ENCODE measurements at regions not wholly inside any gene's neighbourhood (a gene's known extent, or its start where the extent isn't known, plus 50 kb on each side); places are given as distances from the start of the nearest gene placed in this dataset.

DNA sequence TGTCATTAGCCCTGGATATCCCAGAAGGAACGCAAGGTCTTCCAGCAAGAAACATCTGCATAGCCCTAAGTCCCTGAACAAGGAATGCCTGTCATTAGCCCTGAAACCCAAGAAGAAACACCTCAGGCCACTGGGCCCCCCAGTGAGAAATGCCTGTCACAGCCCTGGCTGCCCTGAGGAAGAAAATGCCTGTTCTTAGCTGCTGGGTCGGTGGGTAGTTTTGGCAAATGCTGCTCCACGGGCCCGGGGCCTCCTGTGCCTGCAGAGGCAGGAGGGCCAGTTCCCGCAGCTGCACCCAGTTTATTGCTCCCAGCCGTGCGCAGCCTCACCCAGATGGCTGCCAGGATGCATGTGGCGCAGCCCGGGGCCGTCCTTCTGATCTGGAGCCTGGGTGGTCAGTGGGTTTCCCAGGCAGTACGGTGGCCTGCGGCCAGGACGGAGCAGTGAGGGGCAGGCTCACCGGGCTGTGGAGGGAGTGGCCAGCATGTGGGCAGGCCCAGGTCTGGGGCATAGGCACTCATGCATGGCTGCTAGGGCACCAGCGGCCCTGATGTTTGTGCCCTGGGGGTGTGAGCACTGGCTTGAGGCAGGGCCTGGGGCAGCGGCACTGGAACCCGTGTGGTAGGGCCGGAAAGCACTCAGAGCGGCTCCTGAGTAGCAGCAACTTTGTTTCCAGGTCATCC is 219.0 kb downstream of the ERMARD start:
- no peak for TF ChIP-seq YY1 (IDR thresholded peaks at IDR 0.05; ENCODE audit: insufficient read depth, insufficient read length)
- no peak for TF ChIP-seq SUZ12 (IDR thresholded peaks at IDR 0.05; ENCODE audit: extremely low read depth, insufficient read depth, insufficient read length)
- TF ChIP-seq ZNF274 (IDR thresholded peaks at IDR 0.05; ENCODE audit: low read depth, low read length), result no peak

Measured in NT2/D1 (cell line).